MM.1S (cell line): ENCODE measurements at regions not wholly inside any gene's neighbourhood (a gene's known extent, or its start where the extent isn't known, plus 50 kb on each side); places are given as distances from the start of the nearest gene placed in this dataset.

Experiments used
- DNase-seq: peaks from one replicate; pipeline ENCODE4 v3.0.0-alpha.2; 2015
- H2AFZ ChIP-seq: fragments of 300-600 bp; sonication (generic); 2 replicates; pipeline ENCODE4 v1.6.0; 2016; ENCODE audit warnings: antibody characterized with exemption, low read length
- H3F3A ChIP-seq: fragments of 300-600 bp; sonication (generic); 2 replicates; pipeline ENCODE4 v1.6.1; 2016; ENCODE audit warnings: mild to moderate bottlenecking, antibody characterized with exemption, low read length, moderate library complexity, mixed read lengths; ENCODE audit not compliant: insufficient read depth
- H3K27ac ChIP-seq: fragments of 300-600 bp; sonication (generic); 2 replicates; pipeline ENCODE4 v1.5.1; 2016; ENCODE audit warnings: mild to moderate bottlenecking, low read length
- H3K27me3 ChIP-seq: fragments of 300-600 bp; sonication (generic); replicated peaks from 2 replicates; pipeline ENCODE4 v1.6.0; 2016; ENCODE audit warnings: low read length; ENCODE audit not compliant: insufficient read depth
- H3K36me3 ChIP-seq: fragments of 300-600 bp; sonication (generic); replicated peaks from 2 replicates; pipeline ENCODE4 v1.6.1; 2016; ENCODE audit warnings: mild to moderate bottlenecking, low read length, mixed read lengths; ENCODE audit not compliant: insufficient read depth
- H3K4me1 ChIP-seq: fragments of 300-600 bp; sonication (generic); 2 replicates; pipeline ENCODE4 v1.6.1; 2016; ENCODE audit warnings: low read length, mixed read lengths
- H3K4me2 ChIP-seq: fragments of 300-600 bp; sonication (generic); 2 replicates; pipeline ENCODE4 v1.6.0; 2016; ENCODE audit warnings: low read depth, low read length
- H3K4me3 ChIP-seq: fragments of 300-600 bp; sonication (generic); 2 replicates; pipeline ENCODE4 v1.5.1; 2016; ENCODE audit warnings: low read length, mixed read lengths
- H3K79me2 ChIP-seq: fragments of 300-600 bp; sonication (generic); 2 replicates; pipeline ENCODE4 v1.6.1; 2016; ENCODE audit warnings: mixed run types, low read length, mixed read lengths
- H3K9ac ChIP-seq: fragments of 300-600 bp; sonication (generic); 2 replicates; pipeline ENCODE4 v1.6.1; 2016; ENCODE audit warnings: low read length, mixed read lengths
- H3K9me2 ChIP-seq: fragments of 300-600 bp; sonication (generic); replicated peaks from 2 replicates; pipeline ENCODE4 v1.6.1; 2016; ENCODE audit warnings: mild to moderate bottlenecking, low read length, mixed read lengths; ENCODE audit not compliant: insufficient read depth
- H3K9me3 ChIP-seq: fragments of 300-600 bp; sonication (generic); replicated peaks from 2 replicates; pipeline ENCODE4 v1.6.1; 2016; ENCODE audit warnings: mild to moderate bottlenecking, low read length, mixed read lengths; ENCODE audit not compliant: insufficient read depth
- H4K20me1 ChIP-seq: fragments of 300-600 bp; sonication (generic); 2 replicates; pipeline ENCODE4 v1.6.1; 2016; ENCODE audit warnings: mild to moderate bottlenecking, low read length, moderate library complexity, mixed read lengths; ENCODE audit not compliant: insufficient read depth
- CTCF ChIP-seq: fragments of 300-600 bp; sonication (generic); IDR thresholded peaks from 2 replicates; pipeline ENCODE4 v1.5.1; 2016; ENCODE audit warnings: antibody characterized with exemption, low read length, mixed read lengths
- EZH2 ChIP-seq: fragments of 300-600 bp; sonication (generic); optimal IDR thresholded peaks from 2 replicates; pipeline ENCODE3; 2017; ENCODE audit warnings: low read depth, mild to moderate bottlenecking, antibody characterized with exemption, low read length, mixed read lengths
- EZH2phosphoT487 ChIP-seq: fragments of 300-600 bp; sonication (generic); IDR thresholded peaks from 2 replicates; pipeline ENCODE4 v1.6.1; 2018; ENCODE audit warnings: antibody characterized with exemption, low read length

- Histone ChIP-seq H3K36me3 (no peaks in the 10 kb centered on the region), H4K20me1 (no peaks in the 10 kb centered on the region), H3K9me2 (no peaks in the 10 kb centered on the region), H3K4me3 (no peak overlapping the region), H3K4me2 (no peak overlapping the region), H3K27ac (no peak overlapping the region), H3K9me3 (no peaks in the 10 kb centered on the region), H3K27me3 (no peaks in the 10 kb centered on the region), H3K9ac (no peak overlapping the region), H3F3A (no peaks in the 10 kb centered on the region), H2AFZ (no peak overlapping the region), H3K4me1 (no peaks in the 10 kb centered on the region), H3K79me2 (no peaks in the 10 kb centered on the region)
- DNase-seq, result no peak
- TF ChIP-seq EZH2, result no peak
- TF ChIP-seq EZH2phosphoT487, result no peak
- no peak for TF ChIP-seq CTCF
Observed at GRCh38 chr10:20608503-20608902, 288.6 kb downstream of the NEBL start.

- no peak overlapping the region for H3K27ac ChIP-seq
- H3K79me2 ChIP-seq, result no peaks in the 10 kb centered on the region
- no peaks in the 10 kb centered on the region for H4K20me1 ChIP-seq
- no peaks in the 10 kb centered on the region for H3F3A ChIP-seq
- no peak overlapping the region for H3K9ac ChIP-seq
- H3K4me1 ChIP-seq, result no peaks in the 10 kb centered on the region
- H3K9me2 ChIP-seq, result no peaks in the 10 kb centered on the region
- no peaks in the 10 kb centered on the region for H3K36me3 ChIP-seq
- no peak overlapping the region for H3K4me3 ChIP-seq
- no peak overlapping the region for H3K4me2 ChIP-seq
- H2AFZ ChIP-seq, result no peak overlapping the region
- H3K9me3 ChIP-seq, result no peaks in the 10 kb centered on the region
- no peak for DNase-seq
- no peaks in the 10 kb centered on the region for H3K27me3 ChIP-seq
- TF ChIP-seq EZH2, result no peak
- TF ChIP-seq CTCF, result no peak
- TF ChIP-seq EZH2phosphoT487, result no peak
Observed at GRCh38 chr10:20606985-20607384, 290.1 kb downstream of the NEBL start.

- Histone ChIP-seq H3K27ac (no peak overlapping the region), H3K79me2 (no peaks in the 10 kb centered on the region), H3K27me3 (no peaks in the 10 kb centered on the region), H3K4me2 (no peak overlapping the region), H3K9ac (no peak overlapping the region), H3K4me3 (no peak overlapping the region), H3K4me1 (no peaks in the 10 kb centered on the region), H3K9me3 (no peaks in the 10 kb centered on the region), H3F3A (no peaks in the 10 kb centered on the region), H4K20me1 (no peaks in the 10 kb centered on the region), H3K36me3 (no peaks in the 10 kb centered on the region), H3K9me2 (no peaks in the 10 kb centered on the region), H2AFZ (no peak overlapping the region)
- DNase-seq, result no peak
- TF ChIP-seq EZH2phosphoT487, result no peak
- no peak for TF ChIP-seq EZH2
- TF ChIP-seq CTCF, result no peak
Observed at GRCh38 chr10:20601941-20602461, 295.1 kb downstream of the NEBL start.

- Histone ChIP-seq H3F3A (no peaks in the 10 kb centered on the region), H2AFZ (no peak overlapping the region), H3K9me2 (no peaks in the 10 kb centered on the region), H3K4me2 (no peak overlapping the region), H3K9ac (no peak overlapping the region), H3K27ac (no peak overlapping the region), H3K4me1 (no peaks in the 10 kb centered on the region), H4K20me1 (no peaks in the 10 kb centered on the region), H3K27me3 (no peaks in the 10 kb centered on the region), H3K36me3 (no peaks in the 10 kb centered on the region), H3K9me3 (no peaks in the 10 kb centered on the region), H3K79me2 (no peaks in the 10 kb centered on the region), H3K4me3 (no peak overlapping the region)
- DNase-seq, result no peak
- TF ChIP-seq CTCF (no peak), EZH2phosphoT487 (no peak), EZH2 (no peak)
Observed at GRCh38 chr10:20598590-20598989, 298.5 kb downstream of the NEBL start.
